ENCODE measurements at regions not wholly inside any gene's neighbourhood (a gene's known extent, or its start where the extent isn't known, plus 50 kb on each side); places are given as distances from the start of the nearest gene placed in this dataset.

DNA sequence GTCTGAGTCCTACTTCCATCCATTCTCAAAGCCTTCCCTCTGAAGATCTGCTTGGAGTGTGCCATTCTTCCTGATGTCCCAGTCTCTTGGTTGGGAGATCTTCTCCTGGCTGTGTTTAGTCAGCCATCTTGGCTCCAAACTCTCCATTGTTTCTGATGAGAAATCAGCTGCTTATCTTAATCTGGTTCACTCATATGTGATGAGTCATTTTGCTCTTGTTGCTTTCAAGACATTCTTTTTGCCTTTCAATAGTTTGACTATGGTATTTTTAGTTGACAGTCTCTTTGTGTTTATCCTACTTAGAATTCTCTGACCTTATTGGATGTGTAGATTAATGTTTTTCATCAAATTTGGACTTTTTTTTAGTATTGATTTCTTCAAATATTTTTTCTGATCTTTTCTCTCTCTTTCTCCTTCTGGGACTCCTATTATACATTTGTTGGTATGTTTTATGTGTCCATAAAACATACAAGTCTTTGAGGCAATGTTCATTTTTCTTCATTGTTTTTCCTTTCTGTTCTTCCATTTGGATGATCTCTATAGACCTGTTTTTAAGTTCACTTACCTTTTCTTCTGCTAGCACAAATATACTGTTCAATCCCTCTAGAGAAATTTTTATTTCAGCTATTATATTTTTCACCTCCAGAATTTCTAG, 77.2 kb upstream of the CLPB start:
- no peak for TF ChIP-seq EZH2 (IDR thresholded peaks at IDR 0.05)
- TF ChIP-seq, protein P1, sequence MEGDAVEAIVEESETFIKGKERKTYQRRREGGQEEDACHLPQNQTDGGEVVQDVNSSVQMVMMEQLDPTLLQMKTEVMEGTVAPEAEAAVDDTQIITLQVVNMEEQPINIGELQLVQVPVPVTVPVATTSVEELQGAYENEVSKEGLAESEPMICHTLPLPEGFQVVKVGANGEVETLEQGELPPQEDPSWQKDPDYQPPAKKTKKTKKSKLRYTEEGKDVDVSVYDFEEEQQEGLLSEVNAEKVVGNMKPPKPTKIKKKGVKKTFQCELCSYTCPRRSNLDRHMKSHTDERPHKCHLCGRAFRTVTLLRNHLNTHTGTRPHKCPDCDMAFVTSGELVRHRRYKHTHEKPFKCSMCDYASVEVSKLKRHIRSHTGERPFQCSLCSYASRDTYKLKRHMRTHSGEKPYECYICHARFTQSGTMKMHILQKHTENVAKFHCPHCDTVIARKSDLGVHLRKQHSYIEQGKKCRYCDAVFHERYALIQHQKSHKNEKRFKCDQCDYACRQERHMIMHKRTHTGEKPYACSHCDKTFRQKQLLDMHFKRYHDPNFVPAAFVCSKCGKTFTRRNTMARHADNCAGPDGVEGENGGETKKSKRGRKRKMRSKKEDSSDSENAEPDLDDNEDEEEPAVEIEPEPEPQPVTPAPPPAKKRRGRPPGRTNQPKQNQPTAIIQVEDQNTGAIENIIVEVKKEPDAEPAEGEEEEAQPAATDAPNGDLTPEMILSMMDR (IDR thresholded peaks at IDR 0.05) = no peak

All from neural progenitor cell (in vitro differentiated cells).